Stimulated activated CD4-positive, alpha-beta T cell treated with anti-CD3 and anti-CD28 coated beads, Interleukin-1b, Interleukin-23, amount 100 ng/mL, for 4 hours (primary cell): ENCODE measurements at regions not wholly inside any gene's neighbourhood (a gene's known extent, or its start where the extent isn't known, plus 50 kb on each side); places are given as distances from the start of the nearest gene placed in this dataset.
"Not testable (repeated sequence)": the region's sequence is repeated elsewhere in the genome, so short reads cannot be mapped to it uniquely, and the experiment has no call there.

Experiments
- DNase-seq, 2 donors: peaks; one replicate each; pipeline ENCODE4 v3.0.0-alpha.2; 2020; ENCODE audit warnings: low read depth in 2 of 2

- DNase-seq, result no peak
These were observed 89.1 kb downstream of the RHOU start for GRCh38 chr1:228824366-228824765.

DNA sequence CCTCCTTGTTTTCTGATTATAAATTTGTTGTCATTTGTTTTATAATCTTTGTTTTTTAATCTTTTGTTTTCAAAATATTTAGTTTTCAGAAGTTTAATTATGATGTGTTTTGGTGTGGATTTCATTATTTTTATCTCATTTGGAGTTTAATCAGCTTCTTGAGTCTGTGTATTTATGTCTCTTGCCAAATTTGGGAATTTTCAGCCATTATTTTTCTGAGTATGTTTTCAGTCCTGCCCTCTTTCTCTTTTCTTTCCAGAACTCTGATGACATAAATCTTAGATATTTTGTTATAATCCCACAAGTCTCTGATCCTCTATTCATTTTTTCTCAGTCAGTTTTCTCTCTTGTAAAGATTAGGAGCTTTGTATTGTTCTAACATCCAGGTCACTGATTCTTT is 89.8 kb downstream of the RHOU start:
- no peak for DNase-seq

DNA sequence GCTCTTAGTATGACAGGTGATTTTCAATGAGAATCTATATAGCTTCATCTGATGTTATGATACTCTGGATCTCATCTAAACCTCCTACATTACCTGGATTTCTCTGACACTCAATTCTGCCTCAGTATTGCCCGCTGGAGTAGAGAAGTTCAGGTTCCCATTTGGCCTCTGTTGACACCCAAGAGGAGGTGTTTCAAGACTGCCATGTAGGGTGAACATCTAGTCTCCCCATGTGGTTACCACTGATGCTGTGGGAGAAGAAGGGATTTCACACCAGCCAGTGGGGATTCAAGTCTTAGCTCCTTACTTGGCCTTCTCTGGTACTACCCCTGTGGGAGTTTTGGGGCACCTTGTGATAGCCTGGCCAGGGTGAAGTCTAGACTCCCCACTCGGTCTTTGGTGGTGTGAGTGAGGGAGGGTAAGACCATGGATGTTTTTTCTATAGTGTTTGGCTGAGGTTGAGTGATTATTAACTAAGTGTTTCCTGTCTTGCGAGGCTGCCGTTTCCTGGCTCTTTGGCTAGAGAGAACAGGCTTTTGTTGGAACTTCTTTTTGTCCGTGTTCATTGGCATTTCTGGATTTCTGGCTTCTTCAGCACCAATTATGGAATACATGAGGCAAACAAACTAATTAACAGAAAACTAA is 90.7 kb downstream of the RHOU start:
- no peak for DNase-seq

GRCh38 chr1:228827019-228827418 is 91.7 kb downstream of the RHOU start:
- no peak for DNase-seq

GRCh38 chr1:228828151-228828550 is 92.9 kb downstream of the RHOU start:
- no peak for DNase-seq

GRCh38 chr1:228830185-228830953 is 95.1 kb downstream of the RHOU start:
- no peak for DNase-seq

GRCh38 chr1:228830954-228831481 is 95.7 kb downstream of the RHOU start:
- no peak for DNase-seq

GRCh38 chr1:228833911-228834688 is 98.8 kb downstream of the RHOU start:
- no peak for DNase-seq

DNA sequence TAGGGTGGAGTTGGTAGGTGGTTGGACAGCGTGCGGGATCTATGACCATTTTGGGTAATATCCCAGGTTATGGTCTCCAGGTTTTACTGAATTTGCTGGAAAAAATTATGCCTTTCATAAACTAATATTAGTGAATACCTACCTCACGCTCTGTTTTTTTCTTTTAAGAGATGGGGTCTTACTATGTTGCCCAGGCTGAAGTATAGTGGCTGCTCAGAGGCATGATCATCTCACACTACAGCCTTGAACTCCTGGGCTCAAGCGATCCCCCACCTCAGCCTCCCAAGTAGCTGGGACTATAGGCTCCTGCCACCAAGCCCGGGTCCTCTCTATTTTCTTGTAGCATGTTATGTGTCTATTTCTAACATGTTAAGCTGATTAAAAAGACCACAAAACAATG is 100.2 kb downstream of the RHOU start:
- DNase-seq, result no peak

DNA sequence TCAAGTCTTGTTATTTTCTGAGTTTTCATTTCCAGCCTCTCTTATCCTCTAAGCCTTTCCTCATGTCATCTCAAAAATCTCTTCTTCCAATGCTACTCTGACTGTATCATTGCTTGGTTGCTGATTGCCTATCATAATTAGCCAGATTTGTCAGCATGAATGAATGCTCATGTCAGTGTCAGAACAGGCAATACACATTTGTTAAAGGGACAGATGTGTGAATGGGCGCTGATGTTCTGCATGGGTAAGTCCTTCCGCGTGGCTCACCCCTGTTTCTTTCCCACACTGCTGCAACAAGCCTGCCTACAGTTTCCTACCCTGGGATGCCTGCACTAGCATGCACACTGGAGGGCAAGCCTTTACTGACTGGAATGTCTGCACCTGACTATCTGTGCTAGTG is 100.6 kb downstream of the RHOU start:
- no peak for DNase-seq

- DNase-seq, result no peak
These were observed 101.1 kb downstream of the RHOU start for GRCh38 chr1:228836427-228836826.

DNA sequence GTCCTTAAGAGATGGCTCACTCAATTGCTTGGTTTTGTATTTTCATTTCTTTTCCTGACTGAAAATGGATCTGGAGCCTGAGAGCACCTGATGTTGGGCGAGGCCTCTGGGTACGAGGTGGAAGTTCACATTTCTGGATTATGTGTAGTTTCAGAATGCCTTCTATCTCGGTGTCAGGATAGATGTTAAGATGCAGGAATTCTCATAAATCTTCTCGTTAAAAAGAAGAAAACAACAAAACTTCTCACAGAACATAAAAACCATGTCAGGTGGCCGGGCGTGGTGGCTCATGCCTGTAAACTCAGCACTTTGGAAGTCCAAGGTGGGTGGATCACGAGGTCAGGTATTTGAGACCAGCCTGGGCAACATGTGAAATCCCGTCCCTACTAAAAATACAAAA is 101.8 kb downstream of the RHOU start:
- DNase-seq, result no peak

GRCh38 chr1:228837817-228838716 is 102.8 kb downstream of the RHOU start:
- DNase-seq, result no peak

DNA sequence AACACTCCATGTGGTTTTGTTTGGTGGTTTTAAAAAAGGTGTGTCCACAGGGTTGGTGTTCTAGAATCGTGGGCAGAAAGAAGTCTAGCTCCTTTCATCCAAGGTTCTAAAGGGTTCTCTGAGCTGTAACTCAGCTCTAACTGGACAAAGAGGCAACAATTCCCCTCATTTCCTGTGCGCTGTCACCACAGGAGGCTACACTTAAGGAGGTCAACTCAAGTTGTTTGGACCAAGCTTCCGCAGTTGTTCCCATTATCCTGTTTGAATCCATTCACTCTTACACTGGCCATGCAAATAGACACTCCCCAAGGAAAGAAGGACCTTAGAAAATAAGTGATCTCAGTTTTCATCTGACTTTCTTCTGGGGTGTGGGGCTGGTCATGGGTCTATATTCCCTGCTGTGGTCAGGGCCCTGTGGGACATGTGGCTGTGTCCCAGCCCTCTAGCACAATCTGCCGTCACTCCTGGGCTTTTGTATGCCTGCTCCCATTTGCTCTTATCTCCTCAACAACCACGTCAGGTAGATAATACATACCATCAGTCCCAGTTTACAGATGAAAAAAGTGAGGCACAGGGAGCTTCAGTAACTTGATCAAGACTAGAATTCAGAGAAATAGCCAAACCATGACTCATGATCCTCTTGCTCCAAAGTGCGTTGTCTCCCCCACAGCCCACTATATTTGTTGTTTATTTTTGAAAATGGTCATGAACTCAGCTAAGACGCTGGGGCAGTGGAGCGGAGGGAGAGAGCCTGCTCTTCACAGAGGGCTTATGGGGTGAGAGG is 103.6 kb downstream of the RHOU start:
- no peak for DNase-seq

- DNase-seq, result no peak
These were observed 104.4 kb downstream of the RHOU start for GRCh38 chr1:228839656-228840055.

DNA sequence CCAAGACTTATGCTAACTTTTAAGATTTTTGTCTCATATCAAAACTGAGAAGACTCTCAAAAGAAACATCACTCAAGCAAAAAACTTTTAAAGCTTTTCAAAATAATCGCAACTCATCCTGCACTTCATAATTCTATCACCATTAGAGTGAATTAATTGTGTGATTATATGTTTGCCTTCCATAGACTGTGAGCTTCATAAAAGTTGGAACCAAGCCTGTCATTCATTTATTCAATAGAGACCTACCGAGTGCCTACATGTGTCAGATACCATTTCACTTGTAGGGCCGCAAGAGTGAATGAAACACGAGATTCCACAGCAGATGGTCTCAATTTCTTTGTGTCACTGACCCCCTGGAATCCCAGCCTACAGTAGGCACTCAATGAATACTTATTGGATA is 106.4 kb downstream of the RHOU start:
- no peak for DNase-seq

- DNase-seq, result no peak
These were observed 107.0 kb downstream of the RHOU start for GRCh38 chr1:228842094-228842775.

DNA sequence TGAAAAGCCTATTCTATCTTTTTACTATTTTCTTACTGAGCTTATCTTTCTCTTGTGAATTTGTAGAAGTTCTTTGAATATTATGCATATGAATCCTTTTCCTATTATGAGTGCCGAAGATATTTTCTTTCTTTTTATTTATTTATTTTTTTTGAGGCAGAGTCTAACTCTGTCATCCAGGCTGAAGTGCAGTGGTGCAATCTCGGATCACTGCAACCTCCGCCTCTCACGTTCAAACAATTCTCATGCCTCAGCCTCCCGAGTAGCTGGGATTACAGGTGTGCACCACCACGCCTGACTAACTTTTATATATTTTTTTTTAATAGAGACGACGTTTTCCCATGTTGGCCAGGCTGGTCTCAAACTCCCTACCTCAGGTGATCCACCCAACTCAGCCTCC is 109.8 kb downstream of the RHOU start:
- no peak for DNase-seq

GRCh38 chr1:228846952-228847351 is 111.7 kb downstream of the RHOU start:
- no peak for DNase-seq

GRCh38 chr1:228847451-228847850 is 112.2 kb downstream of the RHOU start:
- DNase-seq, result not testable (repeated sequence)
